ENCODE measurements at regions not wholly inside any gene's neighbourhood (a gene's known extent, or its start where the extent isn't known, plus 50 kb on each side); places are given as distances from the start of the nearest gene placed in this dataset.

DNA sequence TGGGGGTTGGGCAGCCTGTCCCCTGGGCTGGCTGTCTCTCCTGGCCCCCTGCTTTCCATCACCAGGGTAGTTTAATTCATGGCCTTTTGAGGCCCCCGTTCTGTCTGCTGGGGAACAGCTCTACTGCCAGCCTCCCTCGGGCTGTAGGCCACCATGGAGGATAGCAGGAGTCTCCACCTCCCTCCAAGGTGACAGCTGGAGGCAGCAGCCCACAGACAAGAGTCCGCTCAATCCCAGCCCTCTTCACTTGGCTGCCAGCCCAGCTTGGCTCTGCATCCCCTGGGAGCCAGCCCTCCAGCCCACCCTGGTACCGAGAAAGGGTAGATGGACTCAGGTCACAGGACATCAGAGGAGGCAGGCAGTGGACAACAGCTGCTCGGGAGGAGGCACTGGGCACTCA lies 194.6 kb upstream of the SDK2 start:
- intact Hi-C loops (cut with micrococcal nuclease): no loop called here
- Histone ChIP-seq H2AFZ (ENCODE audit: low read depth, low read length, poor library complexity, severe bottlenecking) (no peak overlapping the region), H3K36me3 (ENCODE audit: control insufficient read depth in 1 of 2, insufficient read depth in 2 of 2, low read length in 2 of 2) (no peaks in the 10 kb centered on the region), H3K27ac (ENCODE audit: low read depth, low read length) (no peak overlapping the region), H3K4me3 (replicated peaks in 1 of 2; ENCODE audit: low read depth in 1 of 2, low read length in 2 of 2) (no peak overlapping the region), H3K27me3 (ENCODE audit: insufficient read depth, low read length) (peaks cover 40% of the 10 kb centered on the region), H3K79me2 (ENCODE audit: insufficient read depth, low read length) (no peaks in the 10 kb centered on the region), H3K9me3 (ENCODE audit: control insufficient read depth in 1 of 2, insufficient read depth in 1 of 2, low read depth in 1 of 2, low read length in 2 of 2) (no peaks in the 10 kb centered on the region), H3K4me2 (ENCODE audit: low read length) (no peak overlapping the region), H3K9me2 (ENCODE audit: insufficient read depth) (no peaks in the 10 kb centered on the region), H3K9ac (ENCODE audit: low read length) (no peak overlapping the region), H4K20me1 (ENCODE audit: insufficient read depth) (no peaks in the 10 kb centered on the region), H3K4me1 (ENCODE audit: control insufficient read depth in 1 of 2, insufficient read depth in 2 of 2, low read length in 2 of 2) (no peaks in the 10 kb centered on the region)
- ChIA-PET POLR2A (no interaction called here), CTCF (interaction anchor here (1.8 kb wide), 1 partner anchor 409 kb away, joined by 4 read pairs; no protein-coding TSS in a partner anchor), RAD21 (ENCODE audit: low non-redundant PET in 1 of 2, low total read pairs in 2 of 2, uncharacterized antibody in 2 of 2, unreplicated experiment in 2 of 2) (no interaction called here)
- DNase-seq (ENCODE audit: low read depth, low spot score) (no peak), ATAC-seq (no peak)
- BruUV-seq (replicated peaks): no TSS peak
- TF ChIP-seq ATF3 (IDR thresholded peaks at IDR 0.05) (no peak), EGR1 (IDR thresholded peaks at IDR 0.05; ENCODE audit: low read depth) (no peak), FOSL1 (IDR thresholded peaks at IDR 0.05; ENCODE audit: low read depth) (no peak), SIN3A (IDR thresholded peaks at IDR 0.05; ENCODE audit: low read depth) (no peak), JUND (IDR thresholded peaks at IDR 0.05) (no peak), REST (IDR thresholded peaks at IDR 0.05; ENCODE audit: low read depth) (no peak), TCF7L2 (IDR thresholded peaks at IDR 0.05; ENCODE audit: borderline replicate concordance, extremely low read depth, insufficient read depth, insufficient read length) (no peak), ZNF274 (IDR thresholded peaks at IDR 0.05; ENCODE audit: low read depth, low read length) (no peak), SRF (IDR thresholded peaks at IDR 0.05; ENCODE audit: low read depth) (no peak), CEBPB (IDR thresholded peaks at IDR 0.05; ENCODE audit: low read depth) (no peak), SP1 (IDR thresholded peaks at IDR 0.05; ENCODE audit: low read depth) (no peak), RAD21 (IDR thresholded peaks at IDR 0.05; ENCODE audit: low read depth) (no peak), EZH2 (IDR thresholded peaks at IDR 0.05) (no peak), YY1 (IDR thresholded peaks at IDR 0.05; ENCODE audit: extremely low read depth, insufficient replicate concordance, low read depth, low read length) (no peak)
- TF ChIP-seq, protein P1, sequence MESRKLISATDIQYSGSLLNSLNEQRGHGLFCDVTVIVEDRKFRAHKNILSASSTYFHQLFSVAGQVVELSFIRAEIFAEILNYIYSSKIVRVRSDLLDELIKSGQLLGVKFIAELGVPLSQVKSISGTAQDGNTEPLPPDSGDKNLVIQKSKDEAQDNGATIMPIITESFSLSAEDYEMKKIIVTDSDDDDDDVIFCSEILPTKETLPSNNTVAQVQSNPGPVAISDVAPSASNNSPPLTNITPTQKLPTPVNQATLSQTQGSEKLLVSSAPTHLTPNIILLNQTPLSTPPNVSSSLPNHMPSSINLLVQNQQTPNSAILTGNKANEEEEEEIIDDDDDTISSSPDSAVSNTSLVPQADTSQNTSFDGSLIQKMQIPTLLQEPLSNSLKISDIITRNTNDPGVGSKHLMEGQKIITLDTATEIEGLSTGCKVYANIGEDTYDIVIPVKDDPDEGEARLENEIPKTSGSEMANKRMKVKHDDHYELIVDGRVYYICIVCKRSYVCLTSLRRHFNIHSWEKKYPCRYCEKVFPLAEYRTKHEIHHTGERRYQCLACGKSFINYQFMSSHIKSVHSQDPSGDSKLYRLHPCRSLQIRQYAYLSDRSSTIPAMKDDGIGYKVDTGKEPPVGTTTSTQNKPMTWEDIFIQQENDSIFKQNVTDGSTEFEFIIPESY (IDR thresholded peaks at IDR 0.05; ENCODE audit: extremely low read depth, insufficient replicate concordance, low read length): no peak
- TF ChIP-seq, protein P2, sequence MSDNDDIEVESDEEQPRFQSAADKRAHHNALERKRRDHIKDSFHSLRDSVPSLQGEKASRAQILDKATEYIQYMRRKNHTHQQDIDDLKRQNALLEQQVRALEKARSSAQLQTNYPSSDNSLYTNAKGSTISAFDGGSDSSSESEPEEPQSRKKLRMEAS (IDR thresholded peaks at IDR 0.05): no peak
- TF ChIP-seq, protein P3, sequence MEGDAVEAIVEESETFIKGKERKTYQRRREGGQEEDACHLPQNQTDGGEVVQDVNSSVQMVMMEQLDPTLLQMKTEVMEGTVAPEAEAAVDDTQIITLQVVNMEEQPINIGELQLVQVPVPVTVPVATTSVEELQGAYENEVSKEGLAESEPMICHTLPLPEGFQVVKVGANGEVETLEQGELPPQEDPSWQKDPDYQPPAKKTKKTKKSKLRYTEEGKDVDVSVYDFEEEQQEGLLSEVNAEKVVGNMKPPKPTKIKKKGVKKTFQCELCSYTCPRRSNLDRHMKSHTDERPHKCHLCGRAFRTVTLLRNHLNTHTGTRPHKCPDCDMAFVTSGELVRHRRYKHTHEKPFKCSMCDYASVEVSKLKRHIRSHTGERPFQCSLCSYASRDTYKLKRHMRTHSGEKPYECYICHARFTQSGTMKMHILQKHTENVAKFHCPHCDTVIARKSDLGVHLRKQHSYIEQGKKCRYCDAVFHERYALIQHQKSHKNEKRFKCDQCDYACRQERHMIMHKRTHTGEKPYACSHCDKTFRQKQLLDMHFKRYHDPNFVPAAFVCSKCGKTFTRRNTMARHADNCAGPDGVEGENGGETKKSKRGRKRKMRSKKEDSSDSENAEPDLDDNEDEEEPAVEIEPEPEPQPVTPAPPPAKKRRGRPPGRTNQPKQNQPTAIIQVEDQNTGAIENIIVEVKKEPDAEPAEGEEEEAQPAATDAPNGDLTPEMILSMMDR (IDR thresholded peaks at IDR 0.05 in 2 of 3, conservative IDR thresholded peaks at IDR 0.05 in 1 of 3; ENCODE audit: borderline replicate concordance in 1 of 3, insufficient read depth in 1 of 3, low read depth in 2 of 3, low read length in 2 of 3): no peak

Measured in HCT116 (cell line).